ENCODE measurements at regions not wholly inside any gene's neighbourhood (a gene's known extent, or its start where the extent isn't known, plus 50 kb on each side); places are given as distances from the start of the nearest gene placed in this dataset.

GRCh38 chr7:121493553-121493952, 97.4 kb upstream of the FAM3C start:
- no peak for DNase-seq

GRCh38 chr7:121490309-121490708, 94.2 kb upstream of the FAM3C start:
- no peak for DNase-seq

- no peak for DNase-seq
These were observed 93.3 kb upstream of the FAM3C start for GRCh38 chr7:121489440-121489839.

- DNase-seq = no peak
These were observed 92.1 kb upstream of the FAM3C start for GRCh38 chr7:121488111-121488650.

GRCh38 chr7:121486590-121486989, 90.5 kb upstream of the FAM3C start:
- no peak for DNase-seq

GRCh38 chr7:121485467-121486243, 89.5 kb upstream of the FAM3C start:
- DNase-seq = peak in 10 of 14 donors; percentile 11 to 50 (median 36)

- no peak for DNase-seq
These were observed 88.1 kb upstream of the FAM3C start for GRCh38 chr7:121484089-121484763.

- DNase-seq = peak in 3 of 14 donors; percentile 3 to 30 (median 22)
These were observed 84.6 kb upstream of the FAM3C start for GRCh38 chr7:121480566-121481335.

GRCh38 chr7:121480058-121480457, 84.0 kb upstream of the FAM3C start:
- no peak for DNase-seq

GRCh38 chr7:121479466-121479865, 83.4 kb upstream of the FAM3C start:
- DNase-seq = no peak

GRCh38 chr7:121475806-121476205, 79.7 kb upstream of the FAM3C start:
- no peak for DNase-seq

GRCh38 chr7:121474301-121474673, 78.2 kb upstream of the FAM3C start:
- DNase-seq = no peak

- DNase-seq = no peak
These were observed 77.7 kb upstream of the FAM3C start for GRCh38 chr7:121473645-121474300.

GRCh38 chr7:121466455-121466854, 70.3 kb upstream of the FAM3C start:
- DNase-seq = no peak

- no peak for DNase-seq
These were observed 63.0 kb upstream of the FAM3C start for GRCh38 chr7:121459148-121459547.

- no peak for DNase-seq
These were observed 60.8 kb upstream of the FAM3C start for GRCh38 chr7:121456785-121457359.

GRCh38 chr7:121456015-121456414, 59.9 kb upstream of the FAM3C start:
- no peak for DNase-seq

GRCh38 chr7:121452389-121452788, 56.3 kb upstream of the FAM3C start:
- DNase-seq = no peak

GRCh38 chr7:121451367-121452094, 55.4 kb upstream of the FAM3C start:
- no peak for DNase-seq

GRCh38 chr7:121450631-121451198, 54.6 kb upstream of the FAM3C start:
- DNase-seq = no peak

GRCh38 chr7:121449735-121450240, 53.7 kb upstream of the FAM3C start:
- DNase-seq = no peak
